ENCODE measurements at regions not wholly inside any gene's neighbourhood (a gene's known extent, or its start where the extent isn't known, plus 50 kb on each side); places are given as distances from the start of the nearest gene placed in this dataset.

GRCh38 chr2:150143087-150143536, 344.4 kb downstream of the RND3 start:
- 64 to 75% methylated on average over 7 of the region's 7 CpGs for WGBS, 2 donors
- no peak overlapping the region for H3K4me3 ChIP-seq (ENCODE audit: low read depth, poor library complexity, severe bottlenecking)
- DNase-seq (ENCODE audit: low spot score in 2 of 2): no peak
- no peak for TF ChIP-seq CTCF (IDR thresholded peaks at IDR 0.05)
- TF ChIP-seq POLR2A (IDR thresholded peaks at IDR 0.05): no peak
- intact Hi-C loops (cut with DNase I; ENCODE audit: low total_unique reads): no loop called here

GRCh38 chr2:150142561-150142960, 344.9 kb downstream of the RND3 start:
- H3K4me3 ChIP-seq (ENCODE audit: low read depth, poor library complexity, severe bottlenecking): no peak overlapping the region
- no peak for DNase-seq (ENCODE audit: low spot score in 2 of 2)
- TF ChIP-seq POLR2A (IDR thresholded peaks at IDR 0.05): no peak
- no peak for TF ChIP-seq CTCF (IDR thresholded peaks at IDR 0.05)
- WGBS, 2 donors: 95 to 96% methylated on average over 1 of the region's 1 CpG
- intact Hi-C loops (cut with DNase I; ENCODE audit: low total_unique reads): no loop called here

GRCh38 chr2:150141226-150142001, 346.1 kb downstream of the RND3 start:
- H3K4me3 ChIP-seq (ENCODE audit: low read depth, poor library complexity, severe bottlenecking): no peak overlapping the region
- intact Hi-C loops (cut with DNase I; ENCODE audit: low total_unique reads): no loop called here
- DNase-seq (ENCODE audit: low spot score in 2 of 2): no peak
- TF ChIP-seq CTCF (IDR thresholded peaks at IDR 0.05): no peak
- TF ChIP-seq POLR2A (IDR thresholded peaks at IDR 0.05): no peak
- WGBS, 2 donors: 24 to 35% methylated on average over 4 of the region's 4 CpGs

- no peak for TF ChIP-seq CTCF (IDR thresholded peaks at IDR 0.05)
- intact Hi-C loops (cut with DNase I; ENCODE audit: low total_unique reads): no loop called here
- DNase-seq (ENCODE audit: low spot score in 2 of 2): no peak
- 31 to 36% methylated on average over 1 of the region's 1 CpG for WGBS, 2 donors
- no peak overlapping the region for H3K4me3 ChIP-seq (ENCODE audit: low read depth, poor library complexity, severe bottlenecking)
Observed at GRCh38 chr2:150140777-150141176, 346.7 kb downstream of the RND3 start.

GRCh38 chr2:150138587-150138986, 348.9 kb downstream of the RND3 start:
- WGBS, 2 donors: 78 to 85% methylated on average over 4 of the region's 4 CpGs
- no peak for DNase-seq (ENCODE audit: low spot score in 2 of 2)
- no peak overlapping the region for H3K4me3 ChIP-seq (ENCODE audit: low read depth, poor library complexity, severe bottlenecking)
- TF ChIP-seq CTCF (IDR thresholded peaks at IDR 0.05): no peak
- no peak for TF ChIP-seq POLR2A (IDR thresholded peaks at IDR 0.05)
- intact Hi-C loops (cut with DNase I; ENCODE audit: low total_unique reads): no loop called here

Measured in lower leg skin (tissue), 4 donors.